HUES64 (cell line): ENCODE measurements at regions not wholly inside any gene's neighbourhood (a gene's known extent, or its start where the extent isn't known, plus 50 kb on each side); places are given as distances from the start of the nearest gene placed in this dataset.

Experiments
- H3K27ac ChIP-seq: 2 replicates; pipeline ENCODE4 v1.7.0; 2013; ENCODE audit warnings: low read depth, low read length, inconsistent platforms
- H3K27me3 ChIP-seq: 2 replicates; pipeline ENCODE4 v1.6.1; 2013; ENCODE audit warnings: mild to moderate bottlenecking, low read length; ENCODE audit not compliant: insufficient read depth
- H3K36me3 ChIP-seq: 2 replicates; pipeline ENCODE4 v1.6.1; 2013; ENCODE audit warnings: mild to moderate bottlenecking, low read length; ENCODE audit not compliant: insufficient read depth
- H3K4me1 ChIP-seq: 2 replicates; pipeline ENCODE4 v1.6.1; 2013; ENCODE audit warnings: mild to moderate bottlenecking, low read length, moderate library complexity; ENCODE audit not compliant: insufficient read depth
- H3K4me3 ChIP-seq: 2 replicates; pipeline ENCODE4 v1.5.1; 2013; ENCODE audit warnings: mild to moderate bottlenecking, low read length, moderate library complexity
- H3K9ac ChIP-seq: 2 replicates; pipeline ENCODE4 v1.6.1; 2013; ENCODE audit warnings: mild to moderate bottlenecking, low read depth, low read length
- H3K9me3 ChIP-seq: 2 replicates; pipeline ENCODE4 v1.6.1; 2013; ENCODE audit warnings: low read depth, low read length; ENCODE audit not compliant: insufficient read depth
- WGBS: fragments of 150-250, 120-280 bp; methylation state at CpG from one replicate; pipeline ENCODE4 v1.1.7; 2013; ENCODE audit warnings: missing lambda C conversion rate; 5-methylcytosine and 5-hydroxymethylcytosine counted together

GRCh38 chr11:26806219-26806618 is 84.4 kb upstream of the SLC5A12 start:
- H3K27ac ChIP-seq = no peak overlapping the region
- no peak overlapping the region for H3K4me3 ChIP-seq
- no peaks in the 10 kb centered on the region for H3K4me1 ChIP-seq
- H3K36me3 ChIP-seq = no peaks in the 10 kb centered on the region
- WGBS = 95% methylated on average over 1 of the region's 1 CpG
- H3K9me3 ChIP-seq = no peaks in the 10 kb centered on the region
- no peaks in the 10 kb centered on the region for H3K27me3 ChIP-seq
- H3K9ac ChIP-seq = no peak overlapping the region

- Histone ChIP-seq H3K27ac (no peak overlapping the region), H3K27me3 (no peaks in the 10 kb centered on the region), H3K4me1 (no peaks in the 10 kb centered on the region), H3K9me3 (peaks cover 40% of the 10 kb centered on the region), H3K9ac (no peak overlapping the region), H3K4me3 (no peak overlapping the region), H3K36me3 (no peaks in the 10 kb centered on the region)
- 100% methylated on average over 1 of the region's 1 CpG for WGBS
These were observed 98.9 kb upstream of the SLC5A12 start for GRCh38 chr11:26820739-26821138.

DNA sequence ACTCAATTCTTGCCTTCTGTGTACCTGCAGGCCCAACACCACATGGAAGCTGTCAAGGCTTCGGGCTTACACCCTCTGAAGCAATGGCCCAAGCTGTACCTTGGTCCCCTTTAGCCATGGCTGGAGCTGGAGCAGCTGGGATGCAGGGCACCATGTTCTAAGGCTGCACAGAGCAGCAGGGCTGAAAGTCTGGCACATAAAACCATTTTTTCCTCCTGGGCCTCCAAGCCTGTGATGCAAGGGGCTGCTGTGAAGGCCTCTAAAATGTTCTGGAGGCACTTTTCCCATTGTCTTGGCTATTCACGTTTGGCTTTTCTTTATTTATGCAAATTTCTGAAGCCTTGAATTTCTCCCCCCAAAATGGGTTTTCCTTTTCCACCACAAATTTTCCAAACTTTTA is 102.1 kb upstream of the SLC5A12 start:
- H3K27ac ChIP-seq = no peak overlapping the region
- no peak overlapping the region for H3K9ac ChIP-seq
- no peak overlapping the region for H3K4me3 ChIP-seq
- H3K4me1 ChIP-seq = no peaks in the 10 kb centered on the region
- peaks cover 44% of the 10 kb centered on the region for H3K9me3 ChIP-seq
- H3K36me3 ChIP-seq = no peaks in the 10 kb centered on the region
- H3K27me3 ChIP-seq = no peaks in the 10 kb centered on the region
- WGBS = 96% methylated on average over 2 of the region's 2 CpGs

DNA sequence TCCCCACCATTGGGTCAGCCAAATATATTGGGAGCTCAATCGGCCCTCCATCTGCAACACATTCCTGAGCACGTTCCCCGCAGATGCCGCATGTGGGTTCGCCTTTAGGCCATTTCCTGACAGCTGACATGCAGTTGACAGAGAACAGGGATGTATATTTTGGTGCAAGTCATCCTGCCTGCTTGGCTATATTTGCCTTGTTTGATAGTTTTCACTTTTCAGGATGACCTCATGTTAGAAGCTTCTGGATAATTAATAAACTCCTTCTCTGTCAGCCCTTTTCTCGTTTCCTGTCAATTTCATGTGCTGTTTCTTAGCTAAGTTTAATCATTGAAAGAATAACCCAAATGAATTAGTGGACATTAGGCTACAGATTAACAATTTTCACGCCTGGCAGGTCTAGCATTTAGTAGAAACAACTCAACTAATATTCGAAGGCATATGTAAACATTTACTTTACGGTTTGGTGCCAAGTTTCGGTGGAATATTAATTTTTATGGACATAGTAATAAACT is 105.8 kb upstream of the SLC5A12 start:
- Histone ChIP-seq H3K9me3 (peaks cover 32% of the 10 kb centered on the region), H3K4me1 (no peaks in the 10 kb centered on the region), H3K27me3 (no peaks in the 10 kb centered on the region), H3K36me3 (no peaks in the 10 kb centered on the region), H3K4me3 (no peak overlapping the region), H3K27ac (no peak overlapping the region), H3K9ac (no peak overlapping the region)
- WGBS = 92% methylated on average over 9 of the region's 10 CpGs

- 46% methylated on average over 2 of the region's 2 CpGs for WGBS
- no peaks in the 10 kb centered on the region for H3K27me3 ChIP-seq
- H3K9me3 ChIP-seq = peaks cover 26% of the 10 kb centered on the region
- no peak overlapping the region for H3K9ac ChIP-seq
- H3K36me3 ChIP-seq = no peaks in the 10 kb centered on the region
- no peak overlapping the region for H3K27ac ChIP-seq
- no peak overlapping the region for H3K4me3 ChIP-seq
- H3K4me1 ChIP-seq = no peaks in the 10 kb centered on the region
These were observed 106.4 kb upstream of the SLC5A12 start for GRCh38 chr11:26828288-26828687.

DNA sequence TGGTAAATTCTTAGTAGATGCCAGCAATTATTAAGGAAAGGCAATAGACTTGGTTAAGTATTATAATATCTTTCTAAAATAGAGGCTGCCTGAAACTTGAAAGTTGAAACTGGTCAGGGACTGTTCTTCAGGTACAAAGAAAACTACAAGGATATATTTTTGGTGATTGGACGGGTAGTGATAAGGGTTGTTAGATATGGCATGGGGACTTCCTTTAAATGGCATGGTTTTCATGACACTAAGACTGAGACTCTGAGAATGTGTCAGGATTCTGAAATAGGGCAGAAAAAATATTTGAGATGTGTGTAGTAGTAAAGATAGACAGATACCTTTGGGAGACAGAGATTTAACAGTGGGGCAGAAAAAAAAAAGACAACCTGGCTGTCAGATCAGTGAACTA is 108.4 kb upstream of the SLC5A12 start:
- peaks cover 7% of the 10 kb centered on the region for H3K9me3 ChIP-seq
- whole genome bisulfite sequencing = 87% methylated on average over 1 of the region's 1 CpG
- H3K27me3 ChIP-seq = no peaks in the 10 kb centered on the region
- no peaks in the 10 kb centered on the region for H3K36me3 ChIP-seq
- H3K9ac ChIP-seq = no peak overlapping the region
- H3K4me3 ChIP-seq = no peak overlapping the region
- H3K27ac ChIP-seq = no peak overlapping the region
- H3K4me1 ChIP-seq = no peaks in the 10 kb centered on the region

GRCh38 chr11:26830757-26831156 is 108.9 kb upstream of the SLC5A12 start:
- no peaks in the 10 kb centered on the region for H3K36me3 ChIP-seq
- no peak overlapping the region for H3K27ac ChIP-seq
- no peaks in the 10 kb centered on the region for H3K27me3 ChIP-seq
- H3K4me3 ChIP-seq = no peak overlapping the region
- H3K9me3 ChIP-seq = peaks cover 5% of the 10 kb centered on the region; the same call in 1 of the 2 replicates
- no peaks in the 10 kb centered on the region for H3K4me1 ChIP-seq
- H3K9ac ChIP-seq = no peak overlapping the region

DNA sequence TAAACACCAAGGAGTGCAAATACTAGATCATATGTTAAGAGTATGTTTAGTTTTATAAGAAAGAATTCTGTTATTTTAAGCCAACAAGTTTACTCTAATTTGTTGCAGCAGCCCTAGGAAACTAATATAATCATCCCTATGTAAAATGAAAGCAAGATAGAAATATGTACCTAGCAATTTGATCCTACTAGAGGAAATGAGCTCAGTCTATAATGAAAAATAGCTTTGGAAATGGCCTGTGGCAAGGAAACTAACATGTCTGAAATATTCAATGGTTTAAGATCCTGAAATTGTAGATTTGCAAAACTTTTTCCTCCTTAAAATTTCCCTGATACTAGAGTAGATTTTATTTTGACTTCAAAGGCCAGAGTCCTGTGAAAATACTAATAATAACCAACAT is 112.7 kb upstream of the SLC5A12 start:
- H3K36me3 ChIP-seq = no peaks in the 10 kb centered on the region
- H3K4me3 ChIP-seq = no peak overlapping the region
- H3K9me3 ChIP-seq = no peaks in the 10 kb centered on the region
- H3K27ac ChIP-seq = no peak overlapping the region
- H3K9ac ChIP-seq = no peak overlapping the region
- H3K27me3 ChIP-seq = no peaks in the 10 kb centered on the region
- H3K4me1 ChIP-seq = no peaks in the 10 kb centered on the region

- WGBS = 100% methylated on average over 2 of the region's 3 CpGs
These were observed 113.8 kb upstream of the SLC5A12 start for GRCh38 chr11:26835611-26836010.

DNA sequence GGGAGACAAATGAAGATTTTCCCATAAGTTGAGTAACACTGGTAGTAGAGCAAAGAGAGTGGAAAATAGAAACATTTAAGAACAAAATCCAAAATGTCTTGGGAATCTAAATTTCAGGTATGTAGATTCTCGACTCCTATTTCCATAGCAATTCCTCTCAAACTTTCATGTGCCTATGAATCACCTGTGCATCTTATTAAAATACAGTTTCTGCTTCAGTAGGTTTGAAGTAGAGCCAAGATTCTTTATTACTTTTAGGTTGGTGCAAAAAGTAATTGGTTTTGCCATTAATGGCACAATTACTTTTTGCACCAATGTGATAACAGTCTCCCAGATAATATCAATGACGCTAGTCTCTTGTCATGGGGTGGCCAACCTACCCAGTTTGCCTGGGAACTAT is 115.3 kb upstream of the SLC5A12 start:
- no peaks in the 10 kb centered on the region for H3K27me3 ChIP-seq
- no peak overlapping the region for H3K4me3 ChIP-seq
- no peak overlapping the region for H3K9ac ChIP-seq
- no peaks in the 10 kb centered on the region for H3K4me1 ChIP-seq
- WGBS = 81% methylated on average over 1 of the region's 2 CpGs
- H3K9me3 ChIP-seq = no peaks in the 10 kb centered on the region
- no peaks in the 10 kb centered on the region for H3K36me3 ChIP-seq
- H3K27ac ChIP-seq = no peak overlapping the region

More at GRCh38 chr11:26835611-26836010, 113.8 kb upstream of the SLC5A12 start:
- H3K27me3 ChIP-seq = no peaks in the 10 kb centered on the region
- H3K9ac ChIP-seq = no peak overlapping the region
- no peaks in the 10 kb centered on the region for H3K36me3 ChIP-seq
- no peaks in the 10 kb centered on the region for H3K9me3 ChIP-seq
- H3K4me3 ChIP-seq = no peak overlapping the region
- no peaks in the 10 kb centered on the region for H3K4me1 ChIP-seq
- H3K27ac ChIP-seq = no peak overlapping the region

DNA sequence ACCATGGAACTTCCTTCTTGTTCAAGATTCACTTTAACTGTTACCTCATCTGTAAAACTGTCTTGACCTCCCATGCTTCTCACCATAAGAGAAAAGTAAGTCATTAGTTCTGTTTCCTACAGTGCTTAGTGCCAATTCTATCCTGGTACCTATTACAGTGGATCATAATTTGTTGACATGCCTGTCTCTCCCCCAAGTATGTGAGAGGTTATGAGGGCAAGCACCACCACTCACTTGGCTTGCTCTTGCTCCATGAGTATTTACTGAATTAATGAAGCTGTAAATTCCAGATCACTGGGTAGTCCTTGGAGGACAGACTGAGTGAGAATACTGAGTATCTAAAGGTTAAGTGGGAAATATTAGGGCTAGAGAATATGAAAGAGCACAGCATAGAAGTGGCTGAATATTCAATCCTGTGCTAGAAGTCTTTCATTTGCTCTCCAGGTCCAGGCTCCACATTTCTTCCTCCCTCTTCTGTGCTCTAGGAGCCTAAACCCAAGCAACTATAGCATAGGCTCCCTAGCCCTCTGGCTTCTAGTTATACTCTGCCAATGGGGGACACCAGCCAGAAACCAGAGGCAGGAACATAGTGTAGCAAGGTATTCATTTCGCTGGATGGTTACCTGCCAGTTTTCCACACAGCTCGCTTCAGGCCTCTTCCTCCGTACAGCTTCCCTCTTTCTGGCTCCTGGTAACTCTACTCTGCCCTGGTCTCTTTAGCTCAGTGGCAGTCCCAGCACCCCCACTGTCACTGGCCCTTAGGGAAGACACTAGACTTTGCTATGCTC is 118.2 kb upstream of the SLC5A12 start:
- Histone ChIP-seq H3K9me3 (no peaks in the 10 kb centered on the region), H3K36me3 (no peaks in the 10 kb centered on the region), H3K4me3 (no peak overlapping the region), H3K27me3 (no peaks in the 10 kb centered on the region), H3K27ac (no peak overlapping the region), H3K4me1 (no peaks in the 10 kb centered on the region), H3K9ac (no peak overlapping the region)
- WGBS = 99% methylated on average over 3 of the region's 3 CpGs
